ENCODE measurements at regions not wholly inside any gene's neighbourhood (a gene's known extent, or its start where the extent isn't known, plus 50 kb on each side); places are given as distances from the start of the nearest gene placed in this dataset.

GRCh38 chr12:132410849-132411248, 79.1 kb upstream of the FBRSL1 start:
- TF ChIP-seq CTCF (optimal IDR thresholded peaks at IDR 0.05 in 1 of 3, IDR thresholded peaks at IDR 0.05 in 1 of 3, conservative IDR thresholded peaks at IDR 0.05 in 1 of 3; ENCODE audit: extremely low read depth in 1 of 3, insufficient read depth in 2 of 3, low read length in 3 of 3) (no peak), EZH2 (IDR thresholded peaks at IDR 0.05; ENCODE audit: low read length) (no peak)

All from keratinocyte (primary cell).